Testis (tissue), 2 donors: ENCODE measurements at regions not wholly inside any gene's neighbourhood (a gene's known extent, or its start where the extent isn't known, plus 50 kb on each side); places are given as distances from the start of the nearest gene placed in this dataset.

Experiments
- POLR2A ChIP-seq: fragments of 450-650 bp; IDR thresholded peaks from one replicate; pipeline ENCODE4 v1.6.1; 2017; ENCODE audit warnings: antibody characterized with exemption, mild to moderate bottlenecking, moderate library complexity
- TF ChIP-seq, protein P1 (sequence below), 3 experiments: fragments of 450-650 bp in 2 of 3; fragments of 200-600 bp in 1 of 3; sonication (generic) in 1 of 3; IDR thresholded peaks; one replicate each; pipeline ENCODE4 v1.5.1; 2016 to 2019; ENCODE audit warnings: antibody characterized with exemption in 3 of 3, mild to moderate bottlenecking in 2 of 3, moderate library complexity in 1 of 3

DNA sequence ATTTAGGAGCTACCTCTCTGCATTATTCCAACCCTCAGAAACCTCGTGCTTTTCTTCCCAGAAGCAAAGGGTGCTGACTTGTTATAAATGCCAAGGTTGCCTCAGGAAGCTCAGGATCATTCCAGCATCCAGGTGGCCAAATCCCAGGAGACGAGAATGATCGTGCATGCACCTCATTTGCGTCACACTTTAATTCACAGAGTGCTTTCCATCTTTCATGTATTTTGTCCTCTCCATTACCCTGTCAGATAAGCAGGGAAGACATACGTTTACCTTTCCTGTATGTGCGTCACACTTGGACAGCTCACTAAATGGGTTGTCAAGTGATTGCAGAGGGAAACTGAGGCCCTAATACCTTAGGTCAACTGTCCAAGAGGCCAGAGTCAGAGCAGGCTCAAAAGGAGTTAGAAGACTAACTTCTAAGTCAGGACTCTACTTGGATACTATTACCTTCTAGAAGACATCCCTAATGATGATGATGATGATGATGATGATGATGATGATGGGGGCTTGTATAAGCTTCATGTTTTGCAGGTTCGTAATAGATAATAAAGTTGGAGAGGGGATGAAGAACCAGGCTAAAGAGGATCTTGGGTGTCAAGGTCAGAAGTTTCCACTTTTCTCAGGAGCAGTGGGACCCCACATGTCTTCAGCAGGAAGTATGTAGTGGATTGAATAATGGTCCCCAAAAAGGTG lies 150.6 kb upstream of the TNRC6C start:
- TF ChIP-seq, protein P1, sequence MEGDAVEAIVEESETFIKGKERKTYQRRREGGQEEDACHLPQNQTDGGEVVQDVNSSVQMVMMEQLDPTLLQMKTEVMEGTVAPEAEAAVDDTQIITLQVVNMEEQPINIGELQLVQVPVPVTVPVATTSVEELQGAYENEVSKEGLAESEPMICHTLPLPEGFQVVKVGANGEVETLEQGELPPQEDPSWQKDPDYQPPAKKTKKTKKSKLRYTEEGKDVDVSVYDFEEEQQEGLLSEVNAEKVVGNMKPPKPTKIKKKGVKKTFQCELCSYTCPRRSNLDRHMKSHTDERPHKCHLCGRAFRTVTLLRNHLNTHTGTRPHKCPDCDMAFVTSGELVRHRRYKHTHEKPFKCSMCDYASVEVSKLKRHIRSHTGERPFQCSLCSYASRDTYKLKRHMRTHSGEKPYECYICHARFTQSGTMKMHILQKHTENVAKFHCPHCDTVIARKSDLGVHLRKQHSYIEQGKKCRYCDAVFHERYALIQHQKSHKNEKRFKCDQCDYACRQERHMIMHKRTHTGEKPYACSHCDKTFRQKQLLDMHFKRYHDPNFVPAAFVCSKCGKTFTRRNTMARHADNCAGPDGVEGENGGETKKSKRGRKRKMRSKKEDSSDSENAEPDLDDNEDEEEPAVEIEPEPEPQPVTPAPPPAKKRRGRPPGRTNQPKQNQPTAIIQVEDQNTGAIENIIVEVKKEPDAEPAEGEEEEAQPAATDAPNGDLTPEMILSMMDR (IDR thresholded peaks at IDR 0.05): no peak
- TF ChIP-seq POLR2A: no peak
